ENCODE measurements at regions not wholly inside any gene's neighbourhood (a gene's known extent, or its start where the extent isn't known, plus 50 kb on each side); places are given as distances from the start of the nearest gene placed in this dataset.

GRCh38 chr2:220504938-220505503 lies 877.6 kb downstream of the SLC4A3 start:
- H3K27me3 ChIP-seq = no peaks in the 10 kb centered on the region
- H3K9me3 ChIP-seq (replicated peaks in 1 of 3) = no peaks in the 10 kb centered on the region
- no peak for DNase-seq
- no peak overlapping the region for H3K4me3 ChIP-seq
- H3K4me1 ChIP-seq (replicated peaks in 1 of 2) = no peaks in the 10 kb centered on the region
- no peak overlapping the region for H3K27ac ChIP-seq
- TF ChIP-seq, protein P1, sequence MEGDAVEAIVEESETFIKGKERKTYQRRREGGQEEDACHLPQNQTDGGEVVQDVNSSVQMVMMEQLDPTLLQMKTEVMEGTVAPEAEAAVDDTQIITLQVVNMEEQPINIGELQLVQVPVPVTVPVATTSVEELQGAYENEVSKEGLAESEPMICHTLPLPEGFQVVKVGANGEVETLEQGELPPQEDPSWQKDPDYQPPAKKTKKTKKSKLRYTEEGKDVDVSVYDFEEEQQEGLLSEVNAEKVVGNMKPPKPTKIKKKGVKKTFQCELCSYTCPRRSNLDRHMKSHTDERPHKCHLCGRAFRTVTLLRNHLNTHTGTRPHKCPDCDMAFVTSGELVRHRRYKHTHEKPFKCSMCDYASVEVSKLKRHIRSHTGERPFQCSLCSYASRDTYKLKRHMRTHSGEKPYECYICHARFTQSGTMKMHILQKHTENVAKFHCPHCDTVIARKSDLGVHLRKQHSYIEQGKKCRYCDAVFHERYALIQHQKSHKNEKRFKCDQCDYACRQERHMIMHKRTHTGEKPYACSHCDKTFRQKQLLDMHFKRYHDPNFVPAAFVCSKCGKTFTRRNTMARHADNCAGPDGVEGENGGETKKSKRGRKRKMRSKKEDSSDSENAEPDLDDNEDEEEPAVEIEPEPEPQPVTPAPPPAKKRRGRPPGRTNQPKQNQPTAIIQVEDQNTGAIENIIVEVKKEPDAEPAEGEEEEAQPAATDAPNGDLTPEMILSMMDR (IDR thresholded peaks at IDR 0.05) = no peak
- no peak for TF ChIP-seq POLR2A (IDR thresholded peaks at IDR 0.05)
- intact Hi-C loops (cut with DNase I) = no loop called here
- no peaks in the 10 kb centered on the region for H3K36me3 ChIP-seq (replicated peaks in 1 of 2)
- whole genome bisulfite sequencing, 4 donors = 21 to 23% (median 22%) methylated on average over 2 of the region's 2 CpGs

DNA sequence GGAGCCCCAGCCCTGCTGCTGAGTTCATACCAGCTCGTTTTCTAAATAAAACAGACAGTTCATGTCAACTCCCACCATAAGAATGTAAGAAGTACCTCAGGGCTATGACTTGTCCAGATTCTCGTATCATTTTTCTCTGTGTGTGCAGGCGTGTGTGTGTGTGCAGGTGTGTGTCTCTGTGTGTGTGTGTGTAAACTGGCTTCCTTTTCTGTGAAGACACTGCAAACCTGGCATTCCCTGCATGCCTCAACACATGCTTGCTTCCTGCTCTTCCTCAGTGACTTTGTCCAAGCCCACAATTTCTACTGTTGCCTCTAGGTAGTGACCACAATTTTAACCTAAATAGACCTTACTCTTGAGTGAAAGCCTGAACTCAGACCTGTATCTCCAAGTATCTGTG lies 879.0 kb downstream of the SLC4A3 start:
- DNase-seq = no peak
- no peaks in the 10 kb centered on the region for H3K9me3 ChIP-seq (replicated peaks in 1 of 3)
- H3K4me1 ChIP-seq (replicated peaks in 1 of 2) = no peaks in the 10 kb centered on the region
- WGBS, 4 donors = 63 to 78% (median 74%) methylated on average over 3 of the region's 3 CpGs
- TF ChIP-seq, protein P1 (IDR thresholded peaks at IDR 0.05) = no peak
- no peak for TF ChIP-seq POLR2A (IDR thresholded peaks at IDR 0.05)
- H3K27ac ChIP-seq = no peak overlapping the region
- no peaks in the 10 kb centered on the region for H3K36me3 ChIP-seq (replicated peaks in 1 of 2)
- intact Hi-C loops (cut with DNase I) = no loop called here
- H3K4me3 ChIP-seq = no peak overlapping the region
- no peaks in the 10 kb centered on the region for H3K27me3 ChIP-seq

DNA sequence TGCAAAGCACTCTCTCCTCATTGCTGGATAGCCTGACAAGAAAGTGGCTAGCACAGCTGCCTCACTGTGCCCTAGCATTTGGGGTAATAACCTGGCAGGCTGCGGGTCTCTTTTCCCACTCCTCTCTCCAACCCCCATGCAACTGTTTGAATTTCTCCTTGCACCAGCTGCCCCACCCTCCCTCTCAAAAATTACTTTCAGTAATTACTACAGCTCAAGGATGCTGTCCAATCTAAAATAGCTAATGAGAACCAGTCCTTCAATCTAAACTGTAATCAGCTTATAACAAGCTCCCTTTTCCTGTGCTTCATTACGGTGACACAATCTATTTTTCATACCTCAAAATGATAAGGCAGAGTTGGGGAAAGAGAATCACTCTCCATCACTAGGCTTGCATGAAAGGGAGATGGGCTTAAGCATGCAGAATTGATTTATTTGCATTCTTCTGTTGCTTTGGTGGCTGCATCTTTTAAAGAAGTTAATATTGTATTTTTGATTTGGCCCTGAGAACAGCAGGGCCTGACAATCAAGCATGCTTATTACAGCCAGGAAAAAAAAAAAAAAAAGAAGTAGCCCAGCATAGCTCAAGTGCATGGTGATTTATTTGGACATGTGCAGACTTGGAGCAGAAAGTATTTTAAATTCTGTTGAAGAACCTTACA lies 881.8 kb downstream of the SLC4A3 start:
- WGBS, 4 donors = 69 to 80% (median 76%) methylated on average over 2 of the region's 2 CpGs

DNA sequence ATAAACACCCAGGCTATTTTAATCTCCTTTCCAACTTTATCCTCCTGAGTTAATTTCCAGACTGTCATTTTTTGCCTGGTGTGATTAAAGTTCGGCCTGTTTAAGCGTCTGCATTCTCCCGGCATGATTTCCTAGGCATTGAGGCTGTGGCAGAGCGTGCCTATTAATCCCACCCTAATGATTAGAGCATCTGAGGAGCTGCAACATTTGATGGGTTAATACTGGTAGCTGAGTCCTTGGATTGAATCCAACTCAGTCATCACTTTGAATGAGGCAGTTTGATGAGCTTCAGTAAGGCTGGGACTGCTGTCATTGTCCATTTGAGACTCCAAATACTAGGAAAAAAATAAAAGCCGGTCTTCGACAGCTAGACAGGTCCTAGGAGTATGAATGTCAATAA lies 882.5 kb downstream of the SLC4A3 start:
- intact Hi-C loops (cut with DNase I) = no loop called here
- H3K4me1 ChIP-seq (replicated peaks in 1 of 2) = no peaks in the 10 kb centered on the region
- no peak for DNase-seq
- H3K4me3 ChIP-seq = no peak overlapping the region
- H3K9me3 ChIP-seq (replicated peaks in 1 of 3) = no peaks in the 10 kb centered on the region
- WGBS, 4 donors = 66 to 84% (median 78%) methylated on average over 6 of the region's 6 CpGs
- H3K36me3 ChIP-seq (replicated peaks in 1 of 2) = no peaks in the 10 kb centered on the region
- TF ChIP-seq, protein P1 (IDR thresholded peaks at IDR 0.05) = no peak
- no peak for TF ChIP-seq POLR2A (IDR thresholded peaks at IDR 0.05)
- no peaks in the 10 kb centered on the region for H3K27me3 ChIP-seq
- no peak overlapping the region for H3K27ac ChIP-seq

More for the DNA sequence above, 881.8 kb downstream of the SLC4A3 start:
- no peaks in the 10 kb centered on the region for H3K27me3 ChIP-seq
- H3K9me3 ChIP-seq (replicated peaks in 1 of 3) = no peaks in the 10 kb centered on the region
- DNase-seq = no peak
- H3K4me1 ChIP-seq (replicated peaks in 1 of 2) = no peaks in the 10 kb centered on the region
- intact Hi-C loops (cut with DNase I) = no loop called here
- no peak overlapping the region for H3K4me3 ChIP-seq
- H3K36me3 ChIP-seq (replicated peaks in 1 of 2) = no peaks in the 10 kb centered on the region
- H3K27ac ChIP-seq = no peak overlapping the region
- no peak for TF ChIP-seq POLR2A (IDR thresholded peaks at IDR 0.05)
- TF ChIP-seq, protein P1 (IDR thresholded peaks at IDR 0.05) = no peak
